ENCODE measurements at regions not wholly inside any gene's neighbourhood (a gene's known extent, or its start where the extent isn't known, plus 50 kb on each side); places are given as distances from the start of the nearest gene placed in this dataset.

DNA sequence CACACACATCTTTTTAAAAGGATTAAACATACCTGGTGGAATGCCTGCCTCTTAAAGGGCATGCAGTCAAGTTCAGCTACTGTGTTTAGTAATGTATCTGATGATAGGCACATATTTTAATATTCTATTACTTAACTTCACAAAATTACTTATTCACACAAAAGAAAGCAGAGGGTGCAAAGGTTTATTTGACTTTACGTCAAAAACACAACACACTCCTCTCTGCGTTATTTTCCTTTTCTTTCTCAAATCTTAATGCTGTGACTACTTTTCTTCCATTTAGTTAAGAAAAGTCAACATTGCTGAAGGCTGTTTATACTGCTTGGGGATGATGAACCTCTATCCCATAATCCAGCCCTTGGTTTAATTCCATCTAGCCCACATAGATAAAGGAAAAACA is 127.9 kb upstream of the ST6GAL2 start:
- Mint-ChIP-seq H3K4me1 (ENCODE audit: low read depth) (peaks cover 5% of the 10 kb centered on the region; the same call in 1 of the 2 replicates), H3K27ac (no peak overlapping the region), H3K27me3 (ENCODE audit: insufficient read depth) (peaks cover 5% of the 10 kb centered on the region), H3K9me3 (no peaks in the 10 kb centered on the region), H3K36me3 (ENCODE audit: low read depth) (no peaks in the 10 kb centered on the region), H3K4me3 (no peak overlapping the region)
- TF ChIP-seq, protein P1, sequence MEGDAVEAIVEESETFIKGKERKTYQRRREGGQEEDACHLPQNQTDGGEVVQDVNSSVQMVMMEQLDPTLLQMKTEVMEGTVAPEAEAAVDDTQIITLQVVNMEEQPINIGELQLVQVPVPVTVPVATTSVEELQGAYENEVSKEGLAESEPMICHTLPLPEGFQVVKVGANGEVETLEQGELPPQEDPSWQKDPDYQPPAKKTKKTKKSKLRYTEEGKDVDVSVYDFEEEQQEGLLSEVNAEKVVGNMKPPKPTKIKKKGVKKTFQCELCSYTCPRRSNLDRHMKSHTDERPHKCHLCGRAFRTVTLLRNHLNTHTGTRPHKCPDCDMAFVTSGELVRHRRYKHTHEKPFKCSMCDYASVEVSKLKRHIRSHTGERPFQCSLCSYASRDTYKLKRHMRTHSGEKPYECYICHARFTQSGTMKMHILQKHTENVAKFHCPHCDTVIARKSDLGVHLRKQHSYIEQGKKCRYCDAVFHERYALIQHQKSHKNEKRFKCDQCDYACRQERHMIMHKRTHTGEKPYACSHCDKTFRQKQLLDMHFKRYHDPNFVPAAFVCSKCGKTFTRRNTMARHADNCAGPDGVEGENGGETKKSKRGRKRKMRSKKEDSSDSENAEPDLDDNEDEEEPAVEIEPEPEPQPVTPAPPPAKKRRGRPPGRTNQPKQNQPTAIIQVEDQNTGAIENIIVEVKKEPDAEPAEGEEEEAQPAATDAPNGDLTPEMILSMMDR (IDR thresholded peaks at IDR 0.05): no peak
- no peak for DNase-seq

DNA sequence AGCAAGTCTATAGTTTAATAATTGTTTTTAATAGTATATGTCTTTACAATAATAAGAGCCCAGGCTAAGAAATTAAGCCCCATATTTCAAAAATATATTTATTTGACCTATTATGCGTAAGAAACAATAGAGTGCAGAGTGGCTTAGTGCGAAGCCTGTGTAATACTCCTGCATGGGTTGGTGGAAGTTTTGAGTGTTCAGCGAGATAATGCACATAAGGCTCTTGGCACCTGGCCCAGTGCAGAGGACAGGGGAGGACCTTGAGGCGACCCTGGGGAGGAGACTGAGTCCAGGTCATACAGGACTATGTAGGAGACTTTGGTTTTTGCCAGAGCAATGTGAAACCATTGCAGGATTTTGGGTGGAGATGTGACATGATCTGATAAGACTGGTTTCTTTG is 132.4 kb upstream of the ST6GAL2 start:
- TF ChIP-seq, protein P1 (IDR thresholded peaks at IDR 0.05): no peak
- Mint-ChIP-seq H3K27ac (no peak overlapping the region), H3K27me3 (ENCODE audit: insufficient read depth) (peaks cover 2% of the 10 kb centered on the region), H3K9me3 (no peaks in the 10 kb centered on the region), H3K4me3 (no peak overlapping the region), H3K36me3 (ENCODE audit: low read depth) (no peaks in the 10 kb centered on the region), H3K4me1 (ENCODE audit: low read depth) (no peaks in the 10 kb centered on the region)
- DNase-seq: no peak

DNA sequence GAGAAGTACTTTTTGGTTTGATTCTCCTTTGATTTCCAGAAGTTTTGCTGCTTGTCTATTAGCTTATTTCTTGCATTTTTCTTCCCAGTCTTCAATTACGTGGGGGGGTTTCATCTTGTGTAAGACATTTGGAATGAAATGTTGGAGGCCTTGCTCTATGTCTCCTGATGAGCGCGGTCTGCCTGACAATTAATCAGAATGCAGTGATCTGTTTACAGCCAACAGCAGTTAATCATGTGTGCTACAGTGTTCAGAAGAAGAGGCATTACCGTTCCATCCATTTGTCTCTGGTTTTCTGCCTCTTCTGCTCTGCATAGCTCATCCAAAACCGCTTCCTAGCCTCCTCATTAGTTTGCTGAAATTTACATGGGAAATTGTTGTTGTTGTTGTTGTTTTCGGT is 134.4 kb upstream of the ST6GAL2 start:
- Mint-ChIP-seq H3K4me3 (no peak overlapping the region), H3K27ac (no peak overlapping the region), H3K36me3 (ENCODE audit: low read depth) (peaks cover 6% of the 10 kb centered on the region; the same call in 1 of the 2 replicates), H3K4me1 (ENCODE audit: low read depth) (peaks cover 4% of the 10 kb centered on the region), H3K9me3 (no peaks in the 10 kb centered on the region), H3K27me3 (ENCODE audit: insufficient read depth) (peaks cover 5% of the 10 kb centered on the region)
- DNase-seq: no peak
- TF ChIP-seq, protein P1 (IDR thresholded peaks at IDR 0.05): no peak

DNA sequence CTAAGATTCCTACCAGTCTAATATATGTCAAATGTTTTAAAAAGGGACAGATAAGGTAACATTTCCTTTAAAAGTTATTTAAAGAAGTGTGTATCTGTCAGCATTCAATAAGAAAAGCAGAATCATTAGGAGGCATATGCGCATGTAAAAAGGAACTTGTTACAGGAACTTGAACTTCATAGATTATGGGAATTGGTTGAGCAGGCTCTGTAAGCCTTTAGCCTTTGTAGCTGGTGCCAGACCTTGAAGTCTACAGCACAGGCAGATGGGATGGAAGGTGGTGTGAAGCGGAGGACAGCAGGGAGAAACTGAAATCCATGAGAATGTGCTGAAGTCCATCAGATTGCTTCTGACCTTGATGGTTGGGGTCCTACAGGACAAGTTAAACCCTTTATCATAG is 138.3 kb upstream of the ST6GAL2 start:
- Mint-ChIP-seq H3K36me3 (ENCODE audit: low read depth) (peaks cover 6% of the 10 kb centered on the region; the same call in 1 of the 2 replicates), H3K27me3 (ENCODE audit: insufficient read depth) (peaks cover 3% of the 10 kb centered on the region), H3K9me3 (no peaks in the 10 kb centered on the region), H3K27ac (no peak overlapping the region), H3K4me1 (ENCODE audit: low read depth) (peaks cover 27% of the 10 kb centered on the region), H3K4me3 (no peak overlapping the region)
- no peak for DNase-seq
- TF ChIP-seq, protein P1 (IDR thresholded peaks at IDR 0.05): no peak

DNA sequence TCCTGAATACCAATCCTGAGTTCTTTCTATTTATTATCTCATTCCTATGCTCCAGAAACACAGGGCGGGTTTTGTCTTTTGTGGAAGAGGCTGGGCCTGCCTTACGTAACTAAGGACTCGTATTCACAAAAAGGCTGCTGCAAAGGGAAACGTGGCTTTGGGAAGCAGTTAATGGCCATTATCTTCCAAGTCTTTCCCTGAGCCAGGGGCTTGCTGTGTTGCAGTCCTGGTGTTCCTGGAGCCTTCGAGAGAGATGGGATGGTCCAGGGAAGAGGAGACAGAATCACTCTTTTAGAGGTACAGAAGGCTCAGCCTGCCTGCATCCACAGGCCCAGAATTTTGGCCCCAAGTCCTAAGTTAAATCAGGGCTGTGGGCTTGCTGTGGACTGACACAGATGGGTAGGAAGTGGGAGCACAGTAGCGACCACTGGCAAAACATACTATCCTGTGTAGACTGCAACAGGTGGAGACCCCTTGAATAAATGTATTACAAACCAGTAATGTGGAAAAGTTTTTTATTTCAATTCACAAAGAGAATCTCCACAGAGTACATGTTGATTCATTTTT is 139.4 kb upstream of the ST6GAL2 start:
- Mint-ChIP-seq H3K4me3 (no peak overlapping the region), H3K36me3 (ENCODE audit: low read depth) (peaks cover 6% of the 10 kb centered on the region; the same call in 1 of the 2 replicates), H3K4me1 (ENCODE audit: low read depth) (peaks cover 27% of the 10 kb centered on the region), H3K27me3 (ENCODE audit: insufficient read depth) (peaks cover 3% of the 10 kb centered on the region), H3K27ac (peak overlapping the region; percentile 44; the same call in 1 of the 2 replicates), H3K9me3 (no peaks in the 10 kb centered on the region)
- TF ChIP-seq, protein P1 (IDR thresholded peaks at IDR 0.05): no peak
- no peak for DNase-seq

Data from HFFc6 (cell line).